RKO (cell line): ENCODE measurements at regions not wholly inside any gene's neighbourhood (a gene's known extent, or its start where the extent isn't known, plus 50 kb on each side); places are given as distances from the start of the nearest gene placed in this dataset.
"Not testable (repeated sequence)": the region's sequence is repeated elsewhere in the genome, so short reads cannot be mapped to it uniquely, and the experiment has no call there.

ENCODE experiments used
- DNase-seq: peaks from one replicate; pipeline ENCODE4 v3.0.0-alpha.2; 2016; ENCODE audit warnings: low spot score

DNA sequence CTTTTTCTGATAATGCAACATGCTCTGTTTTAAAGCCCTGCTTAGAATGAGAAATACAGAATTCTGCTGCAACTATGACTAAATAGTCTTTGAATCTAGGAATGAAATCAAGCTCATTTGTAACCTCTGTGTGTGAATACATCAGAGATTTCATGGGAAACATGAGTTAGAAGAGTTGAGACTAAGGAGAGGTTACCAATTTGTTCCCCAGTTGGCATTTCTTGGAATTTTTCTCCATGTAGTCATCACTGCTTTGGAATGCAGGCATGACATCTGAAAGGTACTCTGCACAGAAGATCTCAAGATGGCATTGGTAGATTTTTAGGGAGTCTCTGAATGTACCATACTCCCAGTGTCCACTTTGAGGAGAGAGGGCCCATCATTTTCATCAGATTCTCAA, 237.2 kb downstream of the TFAP2A start:
- no peak for DNase-seq

DNA sequence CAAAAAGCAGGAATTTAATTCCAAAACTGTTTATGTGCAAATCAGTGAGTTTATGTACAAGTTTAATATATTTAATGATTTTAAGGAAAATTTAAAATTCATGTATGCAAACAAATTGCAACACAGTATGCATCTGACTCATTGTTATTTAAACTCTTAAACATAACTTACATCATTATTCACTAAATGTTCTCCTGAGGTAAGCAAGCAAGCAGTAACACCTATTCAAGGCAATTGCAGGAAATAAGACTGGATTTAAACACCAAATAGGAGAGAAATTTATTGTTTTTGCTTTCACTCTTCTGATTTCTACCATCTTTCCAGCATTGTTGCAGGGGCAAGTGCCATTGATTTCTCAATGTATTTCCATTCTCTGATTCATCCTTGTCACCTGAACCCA, 239.5 kb downstream of the TFAP2A start:
- no peak for DNase-seq

DNA sequence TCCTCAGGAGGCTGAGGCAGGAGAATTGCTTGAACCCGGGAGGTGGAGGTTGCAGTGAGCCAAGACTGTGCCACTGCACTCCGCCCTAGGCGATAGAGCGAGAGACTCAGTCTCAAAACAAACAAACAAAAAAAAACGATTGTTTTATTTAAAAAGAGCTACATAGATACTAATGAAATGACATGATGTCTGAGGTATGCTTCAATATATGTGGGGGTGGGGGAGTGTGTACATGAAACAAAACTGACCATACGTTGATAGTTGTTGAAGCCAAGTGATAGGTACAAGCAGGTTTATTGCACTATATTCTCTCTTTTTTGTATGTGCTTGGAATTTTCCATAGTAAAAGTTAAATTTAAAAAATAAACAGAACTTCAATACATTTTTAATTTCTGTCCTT, 240.1 kb downstream of the TFAP2A start:
- no peak for DNase-seq

DNA sequence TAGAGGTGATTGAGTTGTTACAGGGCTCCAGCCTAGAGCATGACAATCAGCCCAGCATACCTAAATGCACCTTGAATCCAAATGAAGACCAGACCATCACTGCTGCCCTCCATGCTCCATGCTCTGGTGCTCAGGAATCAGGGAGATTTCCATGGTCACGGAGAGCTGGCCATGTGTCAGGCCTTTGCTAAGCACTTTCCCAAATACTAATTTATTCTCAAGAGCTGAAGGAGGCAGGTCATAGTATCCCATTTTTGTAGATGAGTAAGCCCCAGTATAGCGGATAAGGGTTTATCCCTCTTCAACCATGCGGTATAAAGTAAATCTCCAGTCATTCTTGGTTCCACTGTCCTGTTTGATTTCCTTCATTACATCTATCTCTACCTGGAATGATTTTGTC, 240.8 kb downstream of the TFAP2A start:
- no peak for DNase-seq

DNA sequence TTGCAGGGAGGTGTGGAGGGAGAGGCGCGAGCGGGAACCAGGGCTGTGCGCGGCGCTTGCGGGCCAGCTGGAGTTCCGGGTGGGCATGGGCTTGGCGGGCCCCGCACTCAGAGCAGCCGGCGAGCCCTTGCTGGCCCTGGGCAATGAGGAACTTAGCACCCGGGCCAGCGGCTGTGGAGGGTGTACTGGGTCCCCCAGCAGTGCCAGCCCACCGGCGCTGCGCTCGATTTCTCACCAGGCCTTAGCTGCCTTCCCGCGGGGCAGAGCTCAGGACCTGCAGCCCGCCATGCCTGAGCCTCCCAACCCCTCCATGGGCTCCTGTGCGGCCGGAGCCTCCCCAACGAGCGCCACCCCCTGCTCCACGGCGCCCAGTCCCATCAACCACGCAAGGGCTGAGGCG, 243.2 kb downstream of the TFAP2A start:
- DNase-seq: not testable (repeated sequence)

DNA sequence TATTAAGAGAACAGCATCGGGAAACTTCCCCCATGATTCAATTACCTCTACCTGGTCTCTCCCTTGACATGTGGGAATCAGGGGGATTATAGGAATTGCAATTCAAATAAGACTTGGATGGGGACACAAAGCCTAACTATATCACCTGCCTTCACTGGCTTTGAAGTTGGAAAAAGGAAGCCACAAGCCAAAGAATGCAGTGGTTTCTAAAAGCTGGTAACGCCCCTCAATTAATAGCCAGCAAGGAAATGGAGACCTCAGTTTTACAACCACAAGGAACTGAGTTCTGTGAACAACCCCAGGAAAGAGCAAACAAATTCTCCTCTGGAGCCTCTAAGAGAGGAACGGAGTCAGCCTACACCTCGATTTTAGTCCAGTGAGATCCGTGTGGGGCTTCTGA, 244.1 kb downstream of the TFAP2A start:
- no peak for DNase-seq

DNA sequence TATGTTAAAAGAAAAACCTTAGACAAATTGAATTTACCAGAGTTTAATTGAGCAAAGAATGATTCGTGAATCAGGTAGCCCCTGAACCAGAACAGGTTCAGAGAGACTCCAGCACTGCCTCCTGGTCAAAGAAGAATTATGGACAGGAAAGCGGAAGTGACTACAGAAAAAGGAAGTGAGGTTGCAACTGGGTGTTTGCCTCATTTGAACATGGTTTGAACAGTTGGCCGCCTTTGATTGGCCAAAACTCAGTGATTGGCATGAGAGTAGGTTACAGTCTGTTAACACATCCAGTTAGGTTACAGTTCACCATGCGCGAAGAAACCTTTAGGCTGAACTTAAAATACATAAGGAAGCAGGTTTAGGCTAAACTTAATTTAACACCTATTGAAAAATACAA, 248.8 kb downstream of the TFAP2A start:
- no peak for DNase-seq

DNA sequence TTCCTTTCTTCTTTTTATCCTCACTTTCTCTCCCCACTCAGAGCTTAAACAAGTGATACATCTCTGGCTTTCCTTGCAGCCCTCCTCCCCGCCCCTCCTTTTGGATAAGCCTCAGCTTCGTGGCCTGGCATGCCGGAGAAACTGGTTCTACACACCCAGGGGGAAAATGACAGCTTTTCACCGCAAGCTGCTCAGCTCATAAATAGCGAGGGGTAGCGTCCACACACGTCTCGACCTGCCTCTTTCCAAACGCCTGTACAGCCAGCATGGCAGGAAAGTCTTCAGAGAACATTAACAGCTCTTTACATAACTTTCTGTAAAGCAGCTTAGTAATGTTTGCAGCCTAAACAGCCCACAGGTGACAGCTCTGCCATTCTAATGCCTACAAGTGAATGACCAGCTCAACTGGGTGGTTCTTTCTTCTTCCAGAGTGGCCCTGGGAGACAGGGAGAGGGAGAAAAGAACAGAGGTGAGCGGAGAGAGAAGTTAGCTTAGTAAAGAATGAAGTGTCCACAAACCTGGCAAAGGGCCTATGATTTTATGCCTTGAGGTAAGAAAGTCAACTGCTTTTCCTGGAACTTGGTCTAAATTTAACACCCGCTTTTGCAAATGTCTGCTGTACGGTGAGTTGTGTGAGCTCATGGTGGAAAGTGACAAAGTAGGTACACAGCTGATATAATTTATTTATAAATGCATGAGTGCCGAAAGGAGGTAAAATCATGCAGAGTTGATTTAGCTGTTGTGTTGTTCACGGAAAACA, 251.5 kb downstream of the TFAP2A start:
- no peak for DNase-seq

DNA sequence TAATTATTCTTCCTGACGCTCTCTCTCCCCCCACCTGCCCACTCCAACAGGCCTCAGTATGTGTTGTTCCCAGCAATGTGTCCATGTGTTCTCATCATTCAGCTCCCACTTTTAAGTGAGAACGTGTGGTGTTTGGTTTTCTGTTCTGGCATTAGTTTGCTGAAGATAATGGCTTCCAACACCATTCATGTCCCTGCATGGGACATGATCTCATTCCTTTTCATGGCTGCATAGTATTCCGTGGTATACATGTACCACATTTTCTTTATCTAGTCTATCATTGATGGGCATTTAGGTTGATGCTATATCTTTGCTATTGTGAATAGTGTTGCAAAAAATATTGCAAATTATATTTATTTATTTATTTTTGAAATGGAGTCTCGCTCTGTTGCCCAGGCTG, 258.0 kb downstream of the TFAP2A start:
- no peak for DNase-seq

DNA sequence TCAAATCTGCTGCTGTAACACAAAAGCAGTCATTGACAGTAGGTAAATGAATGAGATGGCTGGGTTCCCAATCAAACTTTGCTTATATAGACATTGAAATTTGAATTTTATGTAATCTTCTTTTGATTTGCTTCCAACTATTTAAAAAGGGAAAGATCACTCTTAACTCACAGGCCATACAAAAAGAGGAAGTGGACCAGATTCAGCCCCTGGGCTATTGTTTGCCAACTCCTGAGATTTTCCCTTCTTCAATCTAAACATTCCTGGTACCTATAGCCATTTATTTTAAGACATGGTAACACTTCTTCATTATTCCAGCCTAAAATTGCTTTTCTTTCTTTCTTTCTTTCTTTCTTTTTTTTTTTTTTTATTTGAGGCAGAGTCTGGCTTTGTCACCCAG, 260.6 kb downstream of the TFAP2A start:
- no peak for DNase-seq

DNA sequence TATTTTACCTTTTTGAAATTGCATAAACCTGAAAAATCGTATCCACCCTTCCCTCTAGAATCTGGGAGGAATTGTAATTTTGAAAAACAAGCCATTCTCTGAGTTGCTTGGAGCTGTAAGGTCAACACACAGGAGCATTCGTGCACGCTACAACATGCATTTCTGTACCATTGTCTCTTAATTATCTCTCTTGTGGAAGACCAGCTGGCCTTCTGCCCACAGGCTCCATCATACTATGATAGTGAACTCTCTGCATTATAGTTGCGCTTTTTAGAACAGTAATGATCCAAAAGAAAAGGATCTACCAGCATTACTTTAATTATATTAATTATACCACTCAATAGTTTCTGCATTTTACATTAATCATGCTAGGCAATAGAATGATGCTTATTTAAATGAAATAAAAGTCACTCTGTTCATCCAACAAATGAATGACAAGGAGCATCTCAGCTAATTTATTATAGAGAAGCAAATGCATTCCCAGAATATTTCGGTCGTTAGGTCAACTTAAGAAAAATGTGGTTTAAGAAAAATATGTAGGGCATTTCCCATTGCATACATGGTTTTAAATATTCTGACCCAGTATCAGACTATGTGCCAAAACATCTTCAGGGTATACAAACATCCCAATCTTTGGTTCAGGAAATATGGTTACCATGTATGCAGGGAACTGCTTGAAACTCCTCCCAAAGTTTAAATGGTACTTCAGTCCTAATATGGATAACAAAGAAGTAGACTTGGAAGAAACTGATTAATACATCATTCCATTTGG, 263.5 kb downstream of the TFAP2A start:
- no peak for DNase-seq

DNA sequence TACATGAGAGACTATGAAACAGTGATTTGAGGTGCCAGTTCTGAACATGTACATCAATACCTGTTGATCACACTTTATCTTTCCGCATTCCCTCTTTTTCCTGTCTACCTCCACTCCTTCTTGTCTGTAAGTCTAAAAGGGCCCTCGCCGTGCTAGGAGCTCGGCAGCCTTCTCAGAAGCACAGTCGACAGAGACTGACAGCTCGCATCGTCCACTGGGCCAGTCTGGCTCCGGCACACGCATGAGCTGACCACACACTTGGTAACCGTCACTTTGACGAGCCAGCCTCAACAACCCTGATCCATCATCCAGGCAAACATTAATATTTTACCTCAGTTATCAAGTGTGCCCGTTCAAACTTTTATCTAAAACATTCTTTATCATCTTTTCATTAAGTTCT, 265.3 kb downstream of the TFAP2A start:
- DNase-seq: no peak

DNA sequence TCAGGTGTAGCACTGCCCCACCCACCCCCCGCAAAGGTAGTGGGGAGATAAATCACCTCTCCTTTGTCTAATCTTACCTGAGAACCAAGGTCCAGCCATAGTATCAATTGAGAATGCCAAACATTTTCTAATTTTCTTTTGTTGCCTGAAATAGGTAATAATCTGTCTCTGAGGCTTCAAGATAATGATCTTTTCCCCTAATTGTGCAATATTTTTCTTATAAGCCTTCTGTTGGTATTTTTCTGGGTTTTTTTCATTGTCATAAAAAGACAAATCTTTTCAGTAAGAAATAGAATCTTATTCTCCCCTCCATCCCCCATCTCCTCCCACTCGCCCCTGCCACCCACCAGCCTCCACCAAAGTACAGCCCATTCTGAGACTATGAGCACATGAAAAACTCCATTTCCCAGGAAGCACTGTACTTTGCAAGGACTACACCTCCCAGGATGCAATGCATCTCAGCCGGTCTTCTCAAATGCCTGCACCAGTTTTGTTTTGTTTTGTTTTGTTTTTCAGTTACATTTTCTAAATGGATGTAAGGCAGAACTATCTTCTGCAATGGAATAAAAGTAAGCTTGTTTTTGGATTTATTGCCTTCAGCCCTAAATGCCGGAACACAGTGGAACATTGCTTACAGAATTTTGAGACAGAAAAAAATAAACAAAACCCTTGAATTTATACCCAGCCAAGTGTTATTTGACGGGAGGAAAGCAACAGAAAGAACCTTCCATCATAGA, 268.0 kb downstream of the TFAP2A start:
- DNase-seq: peak; percentile 56

DNA sequence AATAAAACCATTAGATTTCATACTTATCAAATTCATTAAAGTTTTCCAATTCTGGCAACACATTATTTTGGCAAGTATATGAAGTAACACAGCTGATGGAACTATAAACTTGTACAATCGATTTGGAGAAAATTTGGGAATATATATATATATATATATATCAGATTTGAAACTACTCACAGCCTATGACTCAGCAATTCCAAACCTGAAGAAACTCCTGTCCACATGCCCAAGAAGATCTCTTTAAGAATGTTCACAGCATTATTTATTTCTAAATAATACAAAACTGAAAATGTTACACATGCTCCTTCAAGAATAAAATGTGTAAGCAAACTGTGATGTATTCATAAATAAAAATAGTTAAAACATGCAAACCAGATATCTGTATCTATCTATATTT, 270.1 kb downstream of the TFAP2A start:
- DNase-seq: no peak

DNA sequence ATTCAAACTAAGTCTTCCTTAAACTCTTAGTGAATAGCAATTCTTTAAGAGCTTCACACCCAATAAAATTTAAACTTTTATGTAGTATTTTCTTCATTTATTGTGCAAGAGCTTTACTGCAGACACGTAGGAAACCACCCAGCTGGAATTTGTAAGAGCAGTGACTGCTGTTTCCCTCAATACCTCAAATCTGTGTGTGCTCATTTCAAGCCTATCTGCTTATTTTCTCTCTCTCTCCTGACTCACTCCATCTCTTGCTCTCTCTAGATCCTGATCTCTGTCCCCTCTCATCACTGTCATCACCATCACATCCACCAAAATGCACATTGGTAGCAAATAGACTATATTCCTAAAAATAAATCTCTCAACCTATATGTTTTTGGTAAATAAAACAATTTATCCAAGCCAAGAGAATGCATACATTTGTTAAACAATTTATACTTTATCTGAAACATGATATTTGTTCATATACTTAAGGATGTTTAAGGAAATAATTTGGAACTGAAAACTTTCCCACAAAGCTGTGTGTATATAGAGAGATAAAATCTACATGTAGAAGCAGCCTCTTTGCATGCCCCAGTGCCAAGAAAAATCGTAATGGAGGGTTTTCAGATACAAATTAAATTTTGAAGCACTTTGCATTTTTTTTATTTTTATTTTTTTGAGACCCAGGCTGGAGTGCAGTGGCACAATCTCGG, 273.0 kb downstream of the TFAP2A start:
- no peak for DNase-seq

DNA sequence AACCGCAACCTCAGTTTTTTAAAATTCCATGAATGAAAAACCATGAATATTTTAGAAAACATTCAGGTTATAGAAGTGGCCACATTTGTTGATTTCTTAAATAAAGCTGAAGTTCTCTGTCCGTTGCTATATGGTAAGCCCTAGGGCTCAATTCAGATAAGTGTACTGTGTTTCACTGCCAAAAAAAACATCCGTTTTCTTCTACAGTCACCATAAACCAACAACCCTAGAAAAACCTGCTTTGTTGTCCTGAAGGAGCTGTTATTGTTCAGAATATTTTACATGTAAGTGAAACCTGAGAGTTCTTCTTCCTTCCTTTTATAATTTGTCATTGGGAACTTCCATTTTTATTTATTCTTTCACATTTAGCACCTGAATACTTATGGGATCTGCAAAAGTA, 274.1 kb downstream of the TFAP2A start:
- no peak for DNase-seq

DNA sequence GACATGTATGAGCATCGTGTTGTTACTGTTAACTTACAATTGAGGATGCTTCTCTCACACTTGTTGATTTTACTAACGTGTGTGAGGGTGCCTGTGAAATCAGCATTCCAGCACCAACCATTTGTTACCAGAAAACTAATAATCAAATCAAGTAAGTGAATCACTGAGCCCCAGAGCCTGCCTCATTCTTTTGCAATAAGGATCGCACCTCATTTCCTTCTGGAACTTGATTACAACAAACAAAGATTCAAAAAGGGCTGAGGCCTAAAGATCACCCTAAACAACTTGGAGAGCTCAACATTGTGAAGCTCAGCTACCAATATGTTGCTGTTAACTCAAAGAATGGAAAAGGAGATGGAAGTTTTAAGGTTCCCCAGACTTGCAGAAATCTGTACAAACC, 274.7 kb downstream of the TFAP2A start:
- no peak for DNase-seq

DNA sequence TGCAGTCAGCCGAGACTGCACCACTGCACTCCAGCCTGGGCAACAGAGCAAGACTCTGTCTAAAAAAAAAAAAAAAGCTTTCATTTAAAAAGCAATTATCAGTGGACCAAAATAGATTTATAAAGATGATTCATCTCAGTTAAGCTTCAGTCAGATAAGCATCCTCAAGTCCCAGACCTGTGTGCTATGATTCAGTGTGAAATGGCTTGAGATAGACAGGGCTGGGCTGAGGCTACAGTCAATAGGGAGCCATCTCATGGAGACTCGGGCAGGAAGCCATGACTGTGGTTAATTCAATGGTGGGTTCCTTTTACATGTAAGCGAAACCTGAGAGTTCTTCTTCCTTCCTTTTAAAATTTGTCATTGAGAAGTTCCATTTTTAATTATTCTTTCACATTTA, 276.0 kb downstream of the TFAP2A start:
- DNase-seq: peak; percentile 8

DNA sequence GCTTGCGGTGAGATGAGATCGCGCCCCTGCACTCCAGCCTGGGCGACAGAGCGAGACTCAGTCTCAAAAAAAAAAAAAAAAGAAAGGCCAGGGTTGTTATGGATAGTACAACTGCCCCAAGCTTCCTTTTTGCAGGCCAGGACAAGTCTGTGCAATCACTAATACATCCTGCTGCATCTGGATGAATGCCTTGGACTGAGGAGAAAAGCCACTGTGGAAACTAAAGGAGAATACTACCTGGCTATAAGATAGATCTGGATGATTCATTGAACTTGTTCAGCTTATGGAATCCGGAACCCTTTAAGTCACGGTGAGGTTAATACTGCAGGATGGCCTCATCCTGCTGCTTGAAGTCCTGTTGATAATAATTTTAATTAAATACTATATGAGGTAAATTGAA, 278.2 kb downstream of the TFAP2A start:
- DNase-seq: no peak

DNA sequence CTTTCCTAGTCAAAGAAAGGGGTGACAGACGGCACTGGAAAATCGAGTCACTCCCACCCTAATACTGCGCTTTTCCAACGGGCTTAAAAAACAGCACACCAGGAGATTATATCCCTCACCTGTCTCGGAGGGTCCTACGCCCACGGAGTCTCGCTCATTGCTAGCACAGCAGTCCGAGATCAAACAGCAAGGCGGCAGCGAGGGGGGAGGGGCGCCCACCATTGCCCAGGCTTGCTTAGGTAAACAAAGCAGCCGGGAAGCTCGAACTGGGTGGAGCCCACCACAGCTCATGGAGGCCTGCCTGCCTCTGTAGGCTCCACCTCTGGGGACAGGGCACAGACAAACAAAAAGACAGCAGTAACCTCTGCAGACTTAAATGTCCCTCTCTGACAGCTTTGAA, 280.7 kb downstream of the TFAP2A start:
- not testable (repeated sequence) for DNase-seq

DNA sequence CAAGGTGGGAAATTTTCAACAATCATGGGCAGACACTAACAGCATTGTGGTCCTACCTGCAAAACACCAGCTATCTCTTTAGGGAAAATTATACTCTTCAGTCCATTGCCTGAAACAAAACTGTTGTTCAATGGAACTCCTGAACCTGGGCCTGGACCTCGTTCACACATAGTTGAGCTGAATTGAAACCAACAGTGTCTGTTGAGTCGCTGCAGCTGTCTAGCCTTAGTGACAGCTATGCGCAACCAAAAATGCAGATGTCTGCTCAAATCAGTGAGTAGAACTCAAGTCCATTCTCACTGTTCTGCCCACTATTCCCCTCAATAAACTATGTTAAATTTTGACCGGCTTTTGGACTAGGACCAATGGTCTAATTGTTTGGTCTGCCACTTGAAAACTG, 286.2 kb downstream of the TFAP2A start:
- DNase-seq: no peak

DNA sequence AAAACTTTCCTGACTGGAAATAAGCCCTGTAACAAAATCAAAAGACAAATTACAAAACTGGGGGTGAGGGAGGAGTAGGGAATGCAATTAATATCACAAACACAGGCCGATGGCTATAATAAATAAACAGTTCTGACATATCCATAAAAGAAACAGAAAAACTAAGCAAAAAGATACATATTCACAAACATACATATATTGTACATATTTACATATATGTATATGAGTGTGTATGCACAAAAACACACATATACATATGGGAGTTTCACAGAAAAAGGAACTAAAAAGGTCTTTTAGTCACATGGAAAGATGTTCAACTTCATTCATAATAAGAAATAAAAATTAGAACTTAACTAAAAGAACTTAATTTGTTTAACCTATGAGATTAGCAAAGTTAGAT, 292.7 kb downstream of the TFAP2A start:
- no peak for DNase-seq
